KG1 (cell line): ENCODE measurements at regions not wholly inside any gene's neighbourhood (a gene's known extent, or its start where the extent isn't known, plus 50 kb on each side); places are given as distances from the start of the nearest gene placed in this dataset.

Source experiments
- DNase-seq: peaks from one replicate; lab custom pipeline; 2025; lab: John Stamatoyannopoulos, UW

DNA sequence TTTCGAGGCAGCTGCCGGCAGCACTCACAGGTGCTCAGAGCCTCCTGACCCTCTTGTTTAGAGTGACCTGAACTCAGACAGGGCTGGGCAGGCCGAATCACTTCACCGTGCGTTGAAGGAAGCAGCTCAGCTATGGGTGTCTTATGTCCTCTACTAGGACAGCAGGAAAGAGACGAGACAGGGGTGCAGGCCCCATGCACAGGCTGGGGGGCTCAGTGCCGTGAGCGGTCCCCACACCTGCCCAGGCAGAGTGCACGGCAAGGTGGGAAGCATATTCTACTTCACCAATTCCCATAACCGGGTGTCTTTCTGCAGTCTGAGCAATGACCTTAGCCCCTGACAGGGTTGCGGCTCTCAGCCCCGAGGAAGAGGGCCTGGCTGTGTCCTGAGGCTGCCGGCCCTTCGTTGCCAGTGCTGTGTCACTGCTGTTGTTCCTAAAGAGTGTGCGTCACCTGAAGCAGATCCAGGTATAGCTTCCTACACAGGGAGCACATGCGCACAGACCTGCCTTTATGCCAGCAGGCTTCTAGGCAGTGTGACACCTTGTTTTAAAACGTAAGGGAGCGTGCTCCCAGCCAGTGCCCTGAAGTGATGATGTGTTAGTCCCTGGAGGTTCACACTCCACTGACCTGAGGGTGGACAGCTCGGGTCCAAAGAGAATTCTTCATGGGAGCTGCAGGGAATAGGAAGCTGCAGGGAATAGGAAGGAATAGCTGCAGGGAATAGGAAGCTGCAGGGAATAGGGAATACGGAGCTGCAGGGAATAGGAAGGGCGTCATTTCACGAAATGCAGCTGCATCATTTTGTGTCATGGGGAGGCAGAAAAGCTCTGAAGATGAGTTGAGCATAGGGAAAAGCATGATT lies 207.9 kb upstream of the SALL3 start:
- DNase-seq, result no peak

DNA sequence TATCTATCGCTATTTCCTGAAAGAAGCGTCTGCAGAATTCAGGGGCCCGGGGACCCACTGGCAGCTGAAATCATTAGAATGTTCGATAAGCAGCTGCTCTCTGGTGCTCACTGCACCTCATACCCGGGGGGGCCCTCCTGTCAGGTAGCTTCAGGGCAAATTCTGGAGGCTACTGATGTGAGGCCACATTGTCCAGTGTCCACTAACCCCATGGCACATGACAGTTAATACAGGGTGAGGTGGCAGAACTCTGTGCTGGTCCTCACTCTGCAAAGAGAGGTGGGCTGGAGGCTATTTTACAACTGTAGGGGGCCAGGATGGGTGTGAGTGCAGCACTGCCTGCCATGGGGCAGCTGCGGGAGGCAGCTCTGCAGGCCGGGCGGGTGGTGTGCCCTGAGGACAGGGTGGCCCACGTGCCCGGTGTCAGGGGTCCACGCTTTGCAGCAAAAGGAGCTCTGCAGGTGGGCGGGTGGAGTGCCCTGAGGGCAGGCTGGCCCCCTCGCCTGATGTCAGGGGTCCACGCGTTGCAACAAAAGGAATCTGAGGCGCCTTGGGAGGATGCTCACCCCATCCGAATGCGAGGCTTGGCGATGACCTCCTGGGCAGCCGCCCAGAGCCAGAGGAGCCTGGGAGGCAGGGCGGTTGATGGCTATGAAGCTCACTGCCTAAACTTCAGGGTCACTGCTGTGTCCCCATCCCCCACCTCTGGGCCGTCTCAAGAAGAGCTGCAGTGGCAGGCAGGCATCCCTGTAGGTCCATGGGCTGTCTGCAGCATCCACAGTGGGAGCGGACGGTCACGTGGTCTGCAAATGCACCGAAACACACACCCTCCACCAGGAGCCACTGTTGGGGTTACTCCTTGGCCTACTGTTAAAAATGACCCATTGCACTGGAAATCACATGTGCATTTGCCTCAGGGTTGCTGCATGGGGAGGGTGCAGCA lies 207.0 kb upstream of the SALL3 start:
- DNase-seq, result no peak

DNA sequence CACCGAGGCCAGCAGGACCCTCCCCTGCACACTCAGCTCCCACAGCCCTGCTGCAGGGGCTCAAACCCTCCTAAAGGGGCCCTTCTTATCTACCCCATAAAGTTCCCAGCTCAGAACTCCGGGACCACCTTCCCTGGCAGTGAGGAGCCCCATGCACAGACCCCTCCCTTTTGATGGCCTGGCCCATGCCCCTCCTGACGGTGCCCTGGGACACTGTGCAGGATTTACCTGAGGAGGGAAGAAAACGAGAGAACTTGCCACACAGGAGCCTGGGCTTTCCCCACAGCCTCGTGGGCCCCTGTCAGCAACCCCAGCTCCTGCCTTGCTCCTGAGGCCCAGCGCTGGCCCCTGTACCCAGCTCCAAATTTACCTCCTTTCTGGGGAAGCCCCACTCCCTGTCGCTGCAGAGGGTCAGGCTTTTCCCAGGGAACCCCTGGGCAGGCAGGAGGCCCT lies 206.3 kb upstream of the SALL3 start:
- no peak for DNase-seq

DNA sequence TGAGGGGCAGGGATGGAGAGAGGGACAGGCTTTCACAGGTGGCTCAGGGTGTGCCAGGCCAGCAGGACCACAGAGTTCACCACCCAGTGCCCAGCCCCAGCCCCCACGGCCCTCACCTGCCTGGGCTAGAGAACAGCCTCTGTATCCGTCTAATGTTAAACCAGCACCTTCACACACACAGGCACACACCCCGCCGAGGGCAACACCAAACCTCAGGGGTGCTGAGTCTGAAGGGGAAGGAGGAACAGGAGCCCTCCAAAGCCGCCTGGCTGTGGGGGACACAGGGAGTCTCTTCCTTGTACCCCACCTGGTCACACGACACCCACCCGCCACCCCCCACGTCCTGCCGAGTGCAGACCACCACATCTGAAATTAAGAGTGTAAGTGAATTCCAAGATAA lies 205.8 kb upstream of the SALL3 start:
- DNase-seq, result no peak

DNA sequence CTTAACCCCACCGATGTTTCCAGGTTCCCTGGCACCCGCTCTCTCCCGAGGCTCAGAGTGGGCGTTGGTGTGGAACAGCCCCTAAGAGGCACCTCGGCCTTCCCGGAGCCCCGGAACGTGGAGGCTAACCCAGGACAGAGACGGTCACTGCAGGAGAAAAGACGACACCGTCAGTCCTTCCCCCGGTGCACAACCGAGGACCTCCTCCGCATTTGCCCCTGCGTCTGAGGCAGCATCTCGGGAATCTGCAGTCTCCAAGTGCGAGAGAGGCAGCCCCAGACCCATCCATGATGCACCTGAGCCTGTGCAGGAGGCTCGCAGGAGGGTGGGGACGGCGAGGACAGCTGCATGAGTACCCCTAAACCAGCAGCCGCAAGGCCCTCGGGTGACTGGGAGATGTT lies 204.9 kb upstream of the SALL3 start:
- no peak for DNase-seq

DNA sequence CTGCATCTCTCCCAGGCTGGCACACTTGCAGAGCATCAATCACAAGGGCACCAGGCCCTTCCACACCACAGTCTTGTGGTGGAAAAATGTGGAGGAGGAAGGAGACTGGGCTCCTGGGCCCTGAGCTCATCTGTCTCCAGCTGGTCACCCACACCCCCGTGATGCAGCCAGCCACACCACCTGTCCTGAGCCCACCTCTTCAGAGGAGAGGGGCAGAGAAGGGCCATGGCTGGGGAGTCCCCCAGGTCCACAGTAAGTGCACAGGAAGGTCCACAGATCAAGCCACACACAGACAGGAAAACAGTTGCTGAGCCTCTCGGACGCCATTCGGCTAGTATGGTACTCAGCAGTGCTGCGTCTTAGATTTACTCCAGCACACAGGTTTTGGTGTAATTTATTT lies 203.5 kb upstream of the SALL3 start:
- no peak for DNase-seq

DNA sequence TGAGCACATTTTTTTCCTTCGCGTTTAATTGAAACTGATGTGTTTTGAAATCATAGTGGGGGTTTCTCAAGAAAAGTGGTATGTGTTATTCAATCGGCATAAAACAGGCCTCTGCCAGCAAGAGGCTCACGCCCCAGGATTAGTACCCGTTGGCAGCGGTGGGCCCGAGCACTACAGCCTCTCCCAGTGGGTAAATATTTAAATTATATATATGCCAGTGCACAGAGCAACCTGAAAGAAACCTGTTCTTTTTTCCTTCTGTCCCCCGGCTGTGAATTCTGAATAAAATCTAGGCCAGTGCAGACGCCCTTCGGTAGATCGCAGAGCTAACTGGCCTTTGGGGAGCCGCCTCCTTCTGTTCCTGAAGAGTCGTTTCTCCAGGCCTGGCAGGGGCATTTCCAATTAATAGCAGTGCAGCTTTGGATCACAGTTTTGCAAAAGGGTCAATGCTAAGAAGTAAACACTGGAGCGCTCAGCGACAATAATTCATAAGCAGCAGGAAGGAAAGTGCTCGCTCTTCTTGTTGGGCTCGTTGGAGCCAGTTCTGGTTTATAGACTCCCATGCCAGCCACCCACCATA lies 202.8 kb upstream of the SALL3 start:
- no peak for DNase-seq

DNA sequence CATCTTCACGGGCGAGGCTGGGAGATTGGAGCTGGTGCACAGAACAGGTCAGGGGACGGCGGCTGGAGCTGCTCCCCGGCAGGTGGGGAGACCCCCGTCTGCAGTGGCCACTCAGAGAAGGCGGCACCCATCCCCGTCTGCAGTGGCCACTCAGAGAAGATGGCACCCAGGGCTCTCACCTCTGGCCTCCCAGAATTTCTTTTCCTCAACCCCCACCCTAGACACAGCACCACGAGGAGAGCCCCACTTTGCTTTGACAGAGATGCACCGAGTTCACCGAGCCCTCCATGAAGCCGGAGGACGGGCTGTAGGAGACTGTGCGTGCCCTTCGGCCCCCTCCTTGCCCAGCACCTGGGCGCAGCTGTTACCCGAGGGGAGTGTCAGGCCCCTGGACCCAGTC lies 201.6 kb upstream of the SALL3 start:
- DNase-seq, result no peak

DNA sequence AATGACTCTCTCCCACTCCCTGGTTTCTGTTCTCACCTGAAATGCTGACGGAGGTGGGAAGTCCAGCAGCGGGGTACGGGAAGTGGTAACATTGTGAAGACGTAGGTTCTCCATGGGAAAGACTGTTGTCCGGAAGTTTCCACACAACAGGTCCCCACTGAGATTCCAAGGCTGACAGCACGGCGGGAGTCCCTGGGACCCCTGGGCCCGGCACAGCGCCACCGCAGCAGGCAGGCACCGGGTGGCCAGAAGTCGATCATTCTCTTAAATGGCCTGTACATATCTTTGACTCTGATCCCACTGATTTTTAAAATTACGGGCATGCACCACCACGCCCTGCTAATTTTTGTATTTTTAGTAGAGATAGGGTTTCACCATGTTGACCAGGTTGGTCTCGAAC lies 201.0 kb upstream of the SALL3 start:
- DNase-seq, result no peak

DNA sequence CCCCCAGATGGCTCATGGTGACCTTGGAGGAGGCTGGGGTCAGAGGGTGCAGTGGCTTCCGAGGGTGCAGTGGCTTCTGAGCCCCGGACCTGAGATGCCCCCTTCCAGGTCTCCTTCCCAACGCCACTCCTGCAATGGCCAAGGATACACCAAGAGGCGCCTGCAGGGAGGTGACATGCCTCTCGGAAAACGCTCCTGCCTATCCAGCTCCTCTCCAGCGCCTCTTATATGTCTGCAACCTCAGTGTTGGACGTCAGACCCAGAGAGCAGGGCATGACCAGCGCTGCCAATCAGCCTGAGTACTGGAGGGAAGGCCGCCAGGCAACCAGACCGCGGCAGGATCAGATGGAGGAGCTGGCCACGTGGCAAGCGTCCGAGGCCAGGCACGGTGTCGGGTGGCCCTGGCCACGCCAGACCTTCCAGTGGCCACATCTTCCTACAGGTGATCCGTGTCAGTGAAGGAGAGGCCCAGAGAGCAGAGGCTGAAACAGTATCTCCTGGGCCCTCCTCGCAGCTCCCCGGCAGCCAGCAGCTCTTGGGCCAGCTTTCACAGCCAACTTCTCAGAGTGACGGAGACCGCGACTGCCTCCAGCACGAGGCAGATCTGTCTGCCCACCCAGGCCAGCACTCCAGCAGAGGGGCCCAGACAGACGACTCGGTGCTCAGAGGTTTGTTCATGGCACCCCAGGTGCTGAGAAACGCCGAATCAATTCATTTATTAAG lies 199.5 kb upstream of the SALL3 start:
- no peak for DNase-seq

DNA sequence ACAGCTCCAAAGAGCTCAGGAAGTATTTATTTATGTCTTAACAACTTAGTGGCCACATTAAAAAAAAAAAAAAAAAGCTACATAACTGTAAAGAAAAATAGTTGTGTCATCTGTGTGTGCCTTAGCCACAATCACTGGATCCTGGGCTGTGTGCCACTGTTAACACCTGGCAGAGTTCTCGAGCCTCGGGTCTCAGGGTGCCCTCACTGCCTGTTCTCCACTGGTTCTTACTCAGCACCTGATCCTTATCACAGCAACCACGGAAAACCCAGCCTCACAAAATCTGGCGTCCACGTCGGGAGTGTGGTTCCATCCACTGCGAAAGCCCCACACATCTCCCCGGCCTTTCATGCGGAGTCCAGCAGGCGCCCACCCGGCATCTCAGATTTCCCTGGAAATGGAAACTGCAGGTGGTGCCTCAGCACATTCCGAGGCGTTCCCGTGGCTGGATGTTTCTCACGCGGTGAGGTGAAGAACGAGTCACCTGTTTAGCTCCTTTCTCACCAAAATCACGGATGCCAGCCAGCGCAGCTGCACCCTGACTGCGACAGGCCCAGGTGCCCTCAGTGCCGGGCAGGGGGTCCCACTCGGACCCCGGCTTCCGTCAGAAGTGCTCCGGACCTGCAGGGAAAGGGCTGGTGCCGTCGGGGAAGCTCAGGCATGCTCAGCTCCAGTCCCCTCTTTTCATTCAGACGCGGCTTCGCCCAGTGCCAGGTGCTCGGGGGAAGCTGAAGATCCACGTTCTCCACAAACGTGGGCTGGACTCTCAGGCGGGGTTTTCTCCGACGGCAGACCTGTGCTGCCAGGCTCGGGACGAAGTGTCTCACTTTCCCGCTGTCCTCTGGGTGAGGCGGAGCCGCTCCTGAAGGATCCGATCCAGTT lies 198.7 kb upstream of the SALL3 start:
- no peak for DNase-seq

DNA sequence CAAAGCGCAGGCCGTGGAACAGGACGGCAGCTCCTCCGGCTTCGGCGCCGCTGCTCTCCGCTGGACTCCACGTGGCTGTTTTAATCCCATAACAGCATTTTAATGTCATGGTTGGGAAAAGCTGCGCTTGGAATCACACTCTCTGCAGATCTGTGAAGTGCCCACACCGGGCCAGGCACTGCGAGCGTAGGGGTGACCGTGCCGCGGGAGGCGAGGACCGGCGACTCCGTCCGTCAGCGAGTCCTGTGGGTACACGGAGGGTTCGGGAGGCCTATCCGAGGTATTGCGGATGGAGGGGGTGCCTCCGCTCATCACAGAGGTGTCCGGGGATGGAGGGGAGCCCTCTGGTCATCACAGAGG lies 198.0 kb upstream of the SALL3 start:
- no peak for DNase-seq

DNA sequence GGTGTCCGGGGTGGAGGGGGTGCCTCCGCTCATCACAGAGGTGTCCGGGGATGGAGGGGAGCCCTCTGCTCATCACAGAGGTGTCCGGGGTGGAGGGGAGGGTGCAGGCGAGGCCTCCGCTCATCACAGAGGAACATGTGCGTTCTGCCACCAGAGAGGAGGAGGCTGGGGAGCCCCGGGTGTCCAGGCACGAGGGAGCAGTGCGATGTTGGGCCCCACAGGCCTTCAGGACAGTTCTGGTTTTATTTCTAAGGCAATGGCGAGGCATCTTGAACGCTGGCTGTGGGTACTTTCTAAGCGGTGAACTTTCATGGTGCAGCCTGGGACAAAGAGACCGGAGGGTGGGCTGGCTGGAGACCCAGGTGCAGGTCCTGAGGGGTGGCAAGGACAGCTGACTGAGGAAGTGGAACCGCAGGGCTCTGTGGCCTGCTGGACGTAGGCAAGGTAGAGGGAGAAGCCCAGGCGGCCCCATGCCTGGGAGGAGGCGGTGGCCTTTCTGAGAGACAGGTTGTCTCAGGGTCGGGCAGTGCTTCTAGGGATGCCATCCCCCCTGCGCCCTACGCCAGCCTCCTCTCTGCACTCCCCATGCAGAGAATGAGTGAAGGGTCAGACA lies 196.6 kb upstream of the SALL3 start:
- DNase-seq, result no peak

DNA sequence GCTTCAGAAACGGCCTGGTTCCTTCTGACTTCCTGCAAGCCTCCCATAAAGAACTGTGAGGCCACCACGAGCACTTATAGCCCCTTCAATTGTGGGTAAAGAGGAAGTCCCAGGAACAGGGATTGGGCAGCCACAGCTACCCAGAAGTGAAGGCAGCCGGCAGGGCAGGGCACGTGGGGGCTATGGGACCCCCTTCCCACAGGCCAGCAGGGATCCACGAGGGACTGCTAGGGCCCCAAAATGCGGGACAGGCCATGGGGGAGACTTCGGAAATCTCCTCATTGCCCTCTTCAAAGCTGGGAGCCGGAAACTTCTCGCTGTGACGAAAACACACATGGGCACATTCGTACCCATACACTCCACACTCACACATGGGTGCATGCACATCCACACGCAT lies 196.1 kb upstream of the SALL3 start:
- DNase-seq, result no peak

DNA sequence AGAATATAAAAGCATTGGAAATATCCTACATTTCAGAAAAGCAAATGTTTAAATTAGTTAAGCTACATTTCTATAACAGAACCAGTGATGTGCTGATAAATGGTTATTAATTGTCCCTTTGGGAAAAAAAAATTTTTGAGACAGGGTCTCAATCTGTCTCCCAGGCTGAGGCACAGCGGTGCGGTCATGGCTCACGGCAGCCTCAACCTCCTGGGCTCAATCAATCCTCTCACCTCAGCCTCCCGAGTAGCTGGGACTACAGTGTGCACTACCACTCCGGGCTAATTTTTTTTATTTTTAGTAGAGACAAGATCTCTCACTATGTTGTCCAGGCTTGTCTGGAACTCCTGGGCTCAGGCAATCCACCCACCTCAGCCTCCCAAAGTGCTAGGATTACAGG lies 194.8 kb upstream of the SALL3 start:
- DNase-seq, result no peak

DNA sequence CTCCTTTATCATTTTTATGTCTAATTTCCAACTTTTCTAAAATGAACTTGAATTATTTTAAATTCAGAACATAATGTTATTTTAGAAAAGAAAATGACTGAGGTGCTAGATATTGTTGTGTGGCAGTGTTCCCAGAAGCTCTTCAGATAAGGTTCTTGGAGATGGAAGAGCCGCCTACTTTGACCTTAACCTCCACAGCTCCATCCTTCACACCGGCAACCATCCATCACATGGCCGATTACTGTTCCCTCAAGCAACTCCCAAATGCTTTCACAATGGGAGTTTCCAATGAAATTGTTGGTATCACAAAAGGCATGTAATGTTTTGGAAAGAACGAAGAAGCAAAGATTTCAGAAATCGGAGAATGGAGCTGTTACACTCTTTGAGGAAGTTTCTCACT lies 193.9 kb upstream of the SALL3 start:
- no peak for DNase-seq

DNA sequence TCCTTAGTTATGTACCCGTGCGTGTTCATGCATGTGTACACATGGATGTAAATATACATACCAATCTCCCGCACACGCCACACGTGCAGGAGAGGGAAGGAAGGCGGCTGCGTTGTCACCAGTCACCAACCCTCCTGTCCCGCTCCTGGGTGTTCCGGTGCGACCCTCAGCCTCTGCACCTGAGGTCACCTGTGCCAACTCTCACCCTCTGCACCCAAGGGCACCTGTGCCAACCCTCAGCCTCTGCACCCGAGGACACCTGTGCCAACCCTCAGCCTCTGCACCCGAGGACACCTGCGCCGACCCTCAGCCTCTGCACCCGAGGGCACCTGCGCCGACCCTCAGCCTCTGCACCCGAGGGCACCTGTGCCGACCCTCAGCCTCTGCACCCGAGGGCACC lies 192.8 kb upstream of the SALL3 start:
- DNase-seq, result no peak

DNA sequence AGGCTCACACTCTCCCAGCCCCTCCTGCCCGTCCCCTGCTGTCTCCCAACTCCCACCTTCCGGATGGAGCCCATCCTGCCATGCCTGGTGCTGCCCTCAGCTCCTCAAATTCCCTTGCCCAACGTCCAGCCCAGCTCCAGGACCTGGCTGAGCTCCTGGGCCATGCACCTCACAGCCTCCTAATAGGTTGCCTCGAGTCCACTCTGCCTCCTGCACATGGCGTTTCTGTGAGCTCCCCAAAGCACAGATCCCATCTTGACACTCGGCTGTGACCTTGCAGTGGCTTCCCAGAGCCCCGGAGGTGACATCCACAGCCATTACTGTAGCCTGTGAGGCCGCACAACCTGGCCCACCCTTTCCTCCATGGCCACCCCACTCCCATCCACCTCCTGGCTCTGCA lies 191.9 kb upstream of the SALL3 start:
- DNase-seq, result no peak

DNA sequence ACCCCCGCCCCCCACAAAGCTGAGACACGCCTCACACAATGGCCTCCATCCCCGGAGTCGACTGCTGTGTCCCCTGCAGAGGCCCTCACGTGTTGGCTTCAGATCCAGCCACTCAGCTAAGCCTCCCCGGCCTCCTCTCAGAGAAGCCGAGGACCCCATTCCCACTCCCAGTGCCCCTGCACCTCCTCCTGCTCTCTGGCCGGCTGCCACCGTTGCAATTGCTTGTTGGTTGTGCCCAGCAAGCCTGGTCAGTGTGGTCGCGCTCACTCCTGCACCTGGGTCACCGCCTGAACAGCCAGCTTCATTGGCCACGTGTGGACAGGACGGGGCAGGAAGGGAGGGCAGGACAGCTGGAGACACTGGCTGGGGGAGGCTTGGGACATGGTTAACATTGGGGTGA lies 191.5 kb upstream of the SALL3 start:
- no peak for DNase-seq

DNA sequence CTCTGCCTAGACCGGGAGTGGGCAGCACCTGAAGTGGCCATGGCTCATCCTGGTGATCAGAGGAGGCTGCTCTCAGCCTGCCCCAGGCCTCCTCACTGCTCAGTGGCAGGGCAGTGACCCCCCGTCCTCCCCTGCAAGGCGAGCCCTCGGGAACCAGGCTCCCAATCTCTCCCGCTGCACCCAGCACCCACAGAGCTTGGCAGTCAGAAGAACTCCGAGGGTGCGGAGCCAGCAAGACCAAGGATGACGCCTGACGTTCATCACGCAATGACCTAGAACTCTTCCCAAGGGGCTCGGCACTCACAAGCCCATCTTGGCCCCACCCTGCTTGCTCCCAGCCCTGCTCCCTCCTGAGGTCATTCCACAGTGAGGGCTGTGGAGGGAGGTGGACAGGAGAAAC lies 189.8 kb upstream of the SALL3 start:
- no peak for DNase-seq

DNA sequence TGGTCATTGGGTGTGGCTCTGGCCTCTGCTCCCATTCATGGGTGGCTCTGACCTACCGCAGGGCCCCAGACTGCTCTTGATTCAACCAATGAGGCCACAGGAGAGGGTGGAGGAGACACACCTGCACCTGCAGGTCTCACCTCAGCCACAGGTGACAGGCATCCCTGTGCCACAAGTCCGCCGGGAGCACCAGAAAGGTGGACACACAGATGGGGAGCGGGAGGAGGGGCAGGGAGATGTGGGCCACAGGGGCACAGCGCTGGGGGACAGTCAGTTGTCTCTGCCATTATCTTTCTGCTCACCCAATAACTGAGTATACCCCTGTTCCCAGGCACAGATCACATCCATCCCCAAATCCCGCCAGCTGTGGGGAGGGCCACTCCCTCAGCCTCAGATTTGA lies 189.1 kb upstream of the SALL3 start:
- DNase-seq, result no peak
